GM21381 (cell line): ENCODE measurements at regions not wholly inside any gene's neighbourhood (a gene's known extent, or its start where the extent isn't known, plus 50 kb on each side); places are given as distances from the start of the nearest gene placed in this dataset.

Source experiments
- ATAC-seq: cut with Tn5 transposase; IDR thresholded peaks from one replicate; pipeline ENCODE4 v1.9.1; 2021; ENCODE audit warnings: mild to moderate bottlenecking, moderate library complexity; ENCODE audit not compliant: unreplicated experiment

- ATAC-seq: no peak
Measured at GRCh38 chr7:155201325-155202087, 96.2 kb upstream of the INSIG1 start.

GRCh38 chr7:155202106-155202871, 95.4 kb upstream of the INSIG1 start:
- no peak for ATAC-seq

- ATAC-seq: no peak
Measured at GRCh38 chr7:155203059-155203881, 94.4 kb upstream of the INSIG1 start.

- no peak for ATAC-seq
Measured at GRCh38 chr7:155203882-155204691, 93.6 kb upstream of the INSIG1 start.

GRCh38 chr7:155204744-155205367, 92.8 kb upstream of the INSIG1 start:
- no peak for ATAC-seq

GRCh38 chr7:155205368-155206317, 92.0 kb upstream of the INSIG1 start:
- peak; percentile 83 for ATAC-seq

GRCh38 chr7:155206318-155207020, 91.2 kb upstream of the INSIG1 start:
- peak; percentile 44 for ATAC-seq

GRCh38 chr7:155207326-155208002, 90.2 kb upstream of the INSIG1 start:
- no peak for ATAC-seq

- ATAC-seq: no peak
Measured at GRCh38 chr7:155208681-155209477, 88.8 kb upstream of the INSIG1 start.

- no peak for ATAC-seq
Measured at GRCh38 chr7:155209478-155210319, 88.0 kb upstream of the INSIG1 start.

GRCh38 chr7:155210356-155210755, 87.3 kb upstream of the INSIG1 start:
- ATAC-seq: no peak

- ATAC-seq: no peak
Measured at GRCh38 chr7:155211173-155211572, 86.5 kb upstream of the INSIG1 start.

- no peak for ATAC-seq
Measured at GRCh38 chr7:155211761-155212160, 85.9 kb upstream of the INSIG1 start.

GRCh38 chr7:155212301-155213015, 85.2 kb upstream of the INSIG1 start:
- no peak for ATAC-seq

GRCh38 chr7:155213385-155213784, 84.3 kb upstream of the INSIG1 start:
- no peak for ATAC-seq
